HG03196 (cell line): ENCODE measurements at regions not wholly inside any gene's neighbourhood (a gene's known extent, or its start where the extent isn't known, plus 50 kb on each side); places are given as distances from the start of the nearest gene placed in this dataset.

ENCODE experiments used
- ATAC-seq: cut with Tn5 transposase; IDR thresholded peaks from one replicate; pipeline ENCODE4 v1.9.1; 2021; ENCODE audit not compliant: unreplicated experiment

GRCh38 chr12:46453428-46453827, 80.9 kb upstream of the SLC38A2 start:
- no peak for ATAC-seq

- no peak for ATAC-seq
These were observed 80.2 kb upstream of the SLC38A2 start for GRCh38 chr12:46452776-46453175.

DNA sequence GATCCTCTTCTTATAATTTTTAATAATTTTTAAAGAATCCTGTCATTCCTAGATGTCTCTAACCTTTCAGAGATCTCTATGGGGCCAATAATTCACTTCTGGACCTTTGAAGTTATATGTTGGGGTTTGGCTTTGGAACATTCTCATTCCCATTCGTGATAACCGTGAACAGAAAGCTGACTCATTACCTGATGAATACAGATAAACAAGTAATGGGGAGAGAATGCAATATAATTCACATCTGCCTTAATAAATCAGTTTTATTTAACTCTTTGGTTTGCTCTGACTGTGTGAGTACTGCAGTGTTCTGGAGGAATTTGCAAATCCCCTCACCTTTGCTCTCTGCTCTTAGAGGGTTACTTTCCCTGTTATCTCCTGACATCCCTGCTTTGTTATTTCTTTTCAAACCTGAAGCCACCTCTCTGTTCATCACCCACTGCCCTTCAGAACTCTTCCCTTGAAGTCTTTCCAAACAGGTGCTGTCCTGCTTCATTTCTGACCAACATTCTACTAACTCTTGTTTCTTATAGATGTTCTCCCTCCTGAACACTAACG, 79.6 kb upstream of the SLC38A2 start:
- ATAC-seq, result no peak

DNA sequence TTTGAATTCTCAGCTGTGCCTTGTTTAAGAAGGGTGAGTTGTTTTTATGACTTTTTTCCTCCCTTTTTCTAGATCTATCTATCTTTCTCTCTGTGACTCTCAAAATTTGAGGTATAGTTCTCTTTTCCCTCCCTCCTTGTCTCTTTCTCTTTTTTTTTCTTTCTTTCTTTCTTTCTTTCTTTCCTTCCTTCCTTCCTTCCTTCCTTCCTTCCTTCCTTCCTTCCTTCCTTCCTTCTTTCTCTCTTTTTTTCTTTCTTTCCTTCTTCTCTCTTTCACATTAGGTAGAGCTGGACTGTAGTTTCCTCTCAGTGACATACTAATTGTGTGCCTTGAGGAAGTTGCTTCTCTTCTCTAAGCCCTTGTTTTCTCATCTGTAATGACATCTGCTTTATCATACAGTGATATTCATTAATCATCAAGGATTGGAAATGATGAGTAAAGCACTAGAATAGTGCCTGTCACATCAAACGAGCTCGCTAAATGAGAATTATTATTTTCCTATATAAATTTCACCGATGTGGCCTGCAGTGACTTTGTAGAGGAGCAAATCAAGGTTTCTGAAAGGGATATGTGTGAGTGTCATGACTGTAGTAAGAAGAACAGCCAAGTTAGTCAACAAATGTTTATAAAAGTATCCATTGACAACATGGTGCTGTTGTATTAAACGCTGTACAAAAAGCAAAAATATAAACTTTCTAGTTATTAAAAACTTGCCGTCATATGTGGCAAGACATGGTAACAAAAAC, 78.9 kb upstream of the SLC38A2 start:
- ATAC-seq, result no peak

DNA sequence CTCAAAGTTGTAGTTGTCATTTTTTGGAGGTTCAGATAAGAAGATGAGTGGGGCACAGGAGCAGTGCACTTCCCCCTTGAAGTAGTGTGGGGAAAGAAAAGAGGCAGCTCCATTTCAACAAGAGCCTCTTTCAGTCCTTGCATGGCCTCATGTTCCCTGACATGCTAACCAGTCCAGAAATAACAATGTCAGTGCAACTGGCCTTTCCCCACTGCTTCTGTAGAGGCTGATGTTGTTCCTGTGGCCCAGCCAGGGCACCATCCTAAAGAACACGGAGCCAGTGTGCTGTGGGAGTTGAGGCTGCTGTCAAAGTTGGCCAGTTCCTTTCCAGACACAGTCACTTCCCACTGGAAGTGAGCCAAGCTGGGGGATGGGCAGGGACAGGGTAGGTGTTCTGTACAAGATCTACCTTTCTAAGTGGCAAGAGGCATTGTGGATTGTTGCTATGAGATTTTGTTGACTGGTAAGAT, 77.7 kb upstream of the SLC38A2 start:
- ATAC-seq, result no peak

DNA sequence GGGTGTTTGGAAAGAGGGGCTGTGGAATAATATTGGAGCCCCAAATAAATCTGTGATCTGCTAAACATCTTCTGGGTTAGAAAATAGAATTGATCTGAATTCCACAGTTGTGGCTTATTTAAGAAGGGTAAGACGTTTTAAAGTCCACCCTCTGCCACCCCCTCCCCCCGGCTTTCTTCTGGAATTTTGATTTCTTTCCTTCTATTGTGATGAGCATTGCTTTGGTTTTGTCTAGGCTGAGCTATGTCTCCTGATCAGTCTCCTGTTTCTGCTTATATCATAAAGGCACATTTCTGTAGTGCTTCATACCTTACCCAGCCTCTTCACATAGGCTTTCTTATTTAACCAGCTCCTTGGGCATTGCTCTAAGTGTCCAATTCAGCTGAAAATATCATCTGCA, 77.3 kb upstream of the SLC38A2 start:
- no peak for ATAC-seq

- no peak for ATAC-seq
These were observed 76.7 kb upstream of the SLC38A2 start for GRCh38 chr12:46449316-46449715.

GRCh38 chr12:46446645-46447044, 74.1 kb upstream of the SLC38A2 start:
- ATAC-seq, result no peak

GRCh38 chr12:46445551-46446235, 73.1 kb upstream of the SLC38A2 start:
- no peak for ATAC-seq

- ATAC-seq, result no peak
These were observed 72.5 kb upstream of the SLC38A2 start for GRCh38 chr12:46445093-46445492.

- ATAC-seq, result no peak
These were observed 71.2 kb upstream of the SLC38A2 start for GRCh38 chr12:46443594-46444263.

GRCh38 chr12:46442738-46443137, 70.2 kb upstream of the SLC38A2 start:
- ATAC-seq, result no peak

- ATAC-seq, result no peak
These were observed 69.7 kb upstream of the SLC38A2 start for GRCh38 chr12:46442239-46442638.

- ATAC-seq, result no peak
These were observed 67.4 kb upstream of the SLC38A2 start for GRCh38 chr12:46439793-46440511.

DNA sequence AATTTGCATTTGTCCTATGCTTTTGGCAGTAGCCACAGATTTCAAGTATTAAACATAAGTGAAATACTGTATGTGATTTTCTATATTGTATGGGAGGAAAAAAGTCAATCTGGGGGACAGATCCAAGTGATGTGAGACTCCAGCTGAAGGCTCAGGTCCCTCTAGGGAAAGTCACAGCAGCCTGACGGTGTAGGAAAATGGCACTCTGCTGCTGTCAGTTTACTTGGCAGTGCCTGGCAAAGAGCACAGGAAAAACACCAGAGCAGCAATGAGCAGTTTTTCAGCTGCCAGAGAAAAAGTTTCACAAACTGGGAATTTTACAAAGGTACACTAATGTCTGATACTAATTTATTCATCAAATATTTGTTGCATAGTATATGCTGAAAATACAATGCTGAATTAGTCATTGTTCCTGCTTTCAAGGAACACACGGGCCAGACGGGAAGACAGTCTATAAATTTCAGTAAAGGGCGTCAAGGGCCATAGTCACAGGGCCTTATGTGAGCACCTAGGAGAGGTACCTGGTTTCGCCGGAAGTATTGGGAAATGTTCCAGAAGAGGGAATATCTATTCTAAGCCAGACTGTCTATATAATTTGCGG, 66.2 kb upstream of the SLC38A2 start:
- no peak for ATAC-seq

DNA sequence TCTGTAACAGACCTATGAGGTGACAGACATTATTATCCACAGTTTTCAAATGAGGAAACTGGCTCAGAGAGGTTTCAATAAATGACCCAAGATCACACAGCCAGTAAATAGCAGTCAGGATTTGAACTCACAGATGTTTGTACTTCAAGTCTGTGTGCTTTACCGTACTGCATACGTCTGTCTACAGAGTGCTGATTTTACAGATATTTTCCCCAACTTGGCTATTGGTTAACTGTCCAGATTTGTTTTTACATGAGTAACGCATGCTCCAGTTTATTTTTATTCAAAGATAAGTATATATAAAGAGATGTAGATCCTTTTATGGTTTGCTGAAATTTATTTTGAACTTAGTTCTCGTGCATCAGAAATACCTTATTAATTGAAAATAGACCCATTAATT, 65.7 kb upstream of the SLC38A2 start:
- ATAC-seq, result no peak

DNA sequence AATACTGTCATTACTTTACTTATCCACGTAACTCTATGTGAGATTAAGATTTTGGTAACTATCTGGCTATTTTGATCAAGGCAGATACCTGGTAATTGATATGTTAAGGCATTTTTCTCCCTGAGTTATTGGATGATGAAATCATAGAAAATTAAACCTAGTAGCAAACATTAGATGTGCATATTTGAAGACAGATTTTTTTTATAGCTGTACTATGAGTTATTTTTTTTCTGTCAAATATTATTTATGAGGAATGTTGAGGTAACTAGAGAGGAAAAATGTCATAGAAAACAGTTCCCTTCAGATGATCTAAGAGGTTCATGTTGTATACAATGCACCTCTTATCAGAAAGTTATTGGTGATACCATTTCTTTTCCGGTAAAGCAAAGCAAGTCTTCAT, 64.9 kb upstream of the SLC38A2 start:
- no peak for ATAC-seq

DNA sequence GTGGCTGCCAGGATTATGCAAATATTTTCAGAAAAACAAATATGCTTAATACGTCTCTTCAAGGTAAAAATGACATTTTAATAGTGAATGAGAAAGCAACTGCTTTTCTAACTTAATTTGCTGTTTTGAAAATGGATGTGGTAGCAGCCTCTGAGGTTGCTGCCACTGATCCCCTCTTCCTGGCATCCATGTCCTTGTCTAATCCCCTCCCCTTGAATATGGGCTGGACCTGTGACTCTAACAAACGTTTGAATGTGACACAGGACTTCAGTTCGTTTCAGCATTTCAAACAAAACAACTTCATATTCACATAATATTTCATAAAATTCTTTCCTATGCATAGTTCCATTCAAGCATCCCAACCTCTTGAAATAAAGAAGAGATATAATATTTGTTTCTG, 64.2 kb upstream of the SLC38A2 start:
- no peak for ATAC-seq

- ATAC-seq, result no peak
These were observed 63.1 kb upstream of the SLC38A2 start for GRCh38 chr12:46435625-46436024.

DNA sequence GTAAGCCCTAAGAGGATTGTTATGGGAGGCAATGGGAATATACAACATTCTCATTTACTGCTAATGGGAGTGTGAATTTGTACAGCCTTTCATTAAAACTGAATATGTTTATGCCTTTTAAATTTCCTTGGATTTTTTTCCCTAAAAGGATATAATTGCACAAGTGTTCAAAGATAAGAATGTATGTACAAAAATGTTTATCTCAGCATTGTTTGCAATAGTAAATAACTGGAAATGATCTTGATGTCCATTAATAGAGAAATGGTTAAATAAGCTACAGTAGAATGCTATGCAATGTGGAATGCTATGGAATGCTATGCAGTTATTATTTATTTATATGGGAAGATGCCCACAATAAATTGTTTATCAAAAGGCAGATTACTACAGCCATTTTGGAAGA, 62.5 kb upstream of the SLC38A2 start:
- ATAC-seq, result no peak

DNA sequence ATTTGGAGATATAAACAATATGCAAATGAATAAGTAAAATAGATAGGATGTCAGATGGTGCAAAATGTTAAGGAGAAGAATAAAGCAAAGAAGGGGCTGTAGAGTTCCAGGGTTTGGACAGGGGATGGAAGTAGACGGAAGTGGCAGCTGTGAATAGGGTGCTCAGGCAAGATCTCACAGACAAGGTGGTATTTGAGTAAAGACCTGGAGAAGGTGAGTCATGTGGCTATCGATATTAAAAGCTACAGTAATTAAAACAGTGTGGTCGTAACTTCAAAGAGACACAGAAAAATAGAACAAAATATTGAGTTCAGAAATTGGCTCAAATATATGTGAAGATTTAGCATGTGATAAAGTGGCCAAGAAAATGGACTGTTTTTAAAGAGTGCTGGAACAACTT, 61.3 kb upstream of the SLC38A2 start:
- no peak for ATAC-seq
